GM23338 (cell line): ENCODE measurements at regions not wholly inside any gene's neighbourhood (a gene's known extent, or its start where the extent isn't known, plus 50 kb on each side); places are given as distances from the start of the nearest gene placed in this dataset.

ENCODE experiments used
- ATAC-seq: fragments of 200-7000 bp; cut with Tn5 transposase; 3 replicates; pipeline ENCODE4 v1.9.1; 2020
- DNase-seq: peaks from one replicate; pipeline ENCODE4 v3.0.0-alpha.2; 2015; ENCODE audit warnings: low spot score
- H2AFZ ChIP-seq: fragments of 200-600 bp; sonication (generic); 2 replicates; pipeline ENCODE4 v1.8.0; 2016; ENCODE audit warnings: antibody characterized with exemption, mild to moderate bottlenecking, moderate library complexity
- H3F3A ChIP-seq: fragments of 200-600 bp; sonication (generic); replicated peaks from 2 replicates; pipeline ENCODE4 v1.8.0; 2017; ENCODE audit warnings: antibody characterized with exemption, mixed run types, low read depth
- H3K27ac ChIP-seq: fragments of 200-600 bp; sonication (generic); 2 replicates; pipeline ENCODE4 v1.6.1; 2016; ENCODE audit warnings: low read depth
- H3K27me3 ChIP-seq: fragments of 200-600 bp; sonication (generic); 2 replicates; pipeline ENCODE4 v1.8.0; 2016; ENCODE audit warnings: mild to moderate bottlenecking, mixed run types, moderate library complexity; ENCODE audit not compliant: insufficient read depth
- H3K36me3 ChIP-seq: fragments of 200-600 bp; sonication (generic); 2 replicates; pipeline ENCODE4 v1.8.0; 2016; ENCODE audit warnings: mild to moderate bottlenecking; ENCODE audit not compliant: insufficient read depth
- H3K4me1 ChIP-seq: fragments of 200-600 bp; sonication (generic); 2 replicates; pipeline ENCODE4 v1.8.0; 2016; ENCODE audit warnings: mild to moderate bottlenecking, moderate library complexity; ENCODE audit not compliant: insufficient read depth
- H3K4me2 ChIP-seq: fragments of 200-600 bp; sonication (generic); 2 replicates; pipeline ENCODE4 v1.7.1; 2017; ENCODE audit warnings: mixed run types
- H3K4me3 ChIP-seq: fragments of 200-600 bp; sonication (generic); 2 replicates; pipeline ENCODE4 v1.6.1; 2016; ENCODE audit warnings: mixed run types
- H3K79me2 ChIP-seq: fragments of 200-600 bp; sonication (generic); replicated peaks from 2 replicates; pipeline ENCODE4 v1.8.0; 2017; ENCODE audit warnings: mild to moderate bottlenecking; ENCODE audit not compliant: insufficient read depth
- H3K9me2 ChIP-seq: fragments of 200-600 bp; sonication (generic); 2 replicates; pipeline ENCODE4 v1.8.0; 2017; ENCODE audit not compliant: insufficient read depth
- H4K20me1 ChIP-seq: fragments of 200-600 bp; sonication (generic); replicated peaks from 2 replicates; pipeline ENCODE4 v1.8.0; 2017; ENCODE audit warnings: mild to moderate bottlenecking; ENCODE audit not compliant: insufficient read depth
- H3K27ac Mint-ChIP-seq: 2 replicates; pipeline ENCODE4 v1.8.0; 2020; ENCODE audit warnings: inconsistent platforms, mild to moderate bottlenecking, moderate library complexity, mixed read lengths
- H3K27me3 Mint-ChIP-seq: 3 replicates; pipeline ENCODE4 v1.8.0; 2022; ENCODE audit warnings: low read depth, mild to moderate bottlenecking, moderate library complexity, mixed read lengths, inconsistent platforms; ENCODE audit not compliant: insufficient read depth, poor library complexity
- H3K36me3 Mint-ChIP-seq: 3 replicates; pipeline ENCODE4 v1.8.0; 2021; ENCODE audit warnings: low read depth, mild to moderate bottlenecking, inconsistent platforms, moderate library complexity, mixed read lengths
- H3K4me1 Mint-ChIP-seq: 3 replicates; pipeline ENCODE4 v1.8.0; 2020; ENCODE audit warnings: mild to moderate bottlenecking, inconsistent platforms, mixed read lengths
- H3K4me3 Mint-ChIP-seq: 3 replicates; pipeline ENCODE4 v1.8.0; 2021; ENCODE audit warnings: moderate library complexity, mild to moderate bottlenecking, inconsistent platforms, mixed read lengths
- H3K9me3 Mint-ChIP-seq: 3 replicates; pipeline ENCODE4 v1.8.0; 2020; ENCODE audit warnings: moderate library complexity, mild to moderate bottlenecking, inconsistent platforms, mixed read lengths
- CREB1 ChIP-seq: fragments of 250-450 bp; sonication (Bioruptor Pico); IDR thresholded peaks from 2 replicates; pipeline ENCODE4 v1.5.0; 2020; ENCODE audit warnings: low read depth, mild to moderate bottlenecking, moderate library complexity
- EZH2 ChIP-seq: fragments of 200-600 bp; sonication (generic); IDR thresholded peaks from one replicate; pipeline ENCODE4 v1.8.0; 2017; ENCODE audit warnings: antibody characterized with exemption, mild to moderate bottlenecking, low read depth; ENCODE audit not compliant: unreplicated experiment
- EZH2phosphoT487 ChIP-seq: fragments of 200-600 bp; sonication (generic); IDR thresholded peaks from one replicate; pipeline ENCODE4 v1.8.1; 2018; ENCODE audit warnings: antibody characterized with exemption; ENCODE audit not compliant: unreplicated experiment
- JUNB ChIP-seq: IDR thresholded peaks from one replicate; pipeline ENCODE4 v1.6.1; 2016; ENCODE audit warnings: antibody characterized with exemption; ENCODE audit not compliant: unreplicated experiment
- NANOG ChIP-seq: IDR thresholded peaks from 2 replicates; pipeline ENCODE4 v1.6.1; 2016; ENCODE audit warnings: antibody characterized with exemption, borderline replicate concordance
- POLR2AphosphoS5 ChIP-seq: IDR thresholded peaks from 2 replicates; pipeline ENCODE4 v1.6.1; 2016; ENCODE audit warnings: antibody characterized with exemption, low read depth
- REST ChIP-seq: IDR thresholded peaks from one replicate; pipeline ENCODE4 v1.6.1; 2018; ENCODE audit warnings: antibody characterized with exemption; ENCODE audit not compliant: unreplicated experiment
- ZNF331 ChIP-seq: fragments of 250-450 bp; sonication (Bioruptor Pico); IDR thresholded peaks from 2 replicates; pipeline ENCODE4 v1.5.0; 2020; ENCODE audit warnings: low read depth, mild to moderate bottlenecking, moderate library complexity
- TF ChIP-seq, protein P1 (sequence below): fragments of 250-450 bp; sonication (Bioruptor Pico); IDR thresholded peaks from 2 replicates; pipeline ENCODE4 v1.5.0; 2020; ENCODE audit warnings: mild to moderate bottlenecking, moderate library complexity

GRCh38 chr2:185306119-185306518 is 432.5 kb upstream of the FSIP2 start (continued):
- TF ChIP-seq, protein P1, sequence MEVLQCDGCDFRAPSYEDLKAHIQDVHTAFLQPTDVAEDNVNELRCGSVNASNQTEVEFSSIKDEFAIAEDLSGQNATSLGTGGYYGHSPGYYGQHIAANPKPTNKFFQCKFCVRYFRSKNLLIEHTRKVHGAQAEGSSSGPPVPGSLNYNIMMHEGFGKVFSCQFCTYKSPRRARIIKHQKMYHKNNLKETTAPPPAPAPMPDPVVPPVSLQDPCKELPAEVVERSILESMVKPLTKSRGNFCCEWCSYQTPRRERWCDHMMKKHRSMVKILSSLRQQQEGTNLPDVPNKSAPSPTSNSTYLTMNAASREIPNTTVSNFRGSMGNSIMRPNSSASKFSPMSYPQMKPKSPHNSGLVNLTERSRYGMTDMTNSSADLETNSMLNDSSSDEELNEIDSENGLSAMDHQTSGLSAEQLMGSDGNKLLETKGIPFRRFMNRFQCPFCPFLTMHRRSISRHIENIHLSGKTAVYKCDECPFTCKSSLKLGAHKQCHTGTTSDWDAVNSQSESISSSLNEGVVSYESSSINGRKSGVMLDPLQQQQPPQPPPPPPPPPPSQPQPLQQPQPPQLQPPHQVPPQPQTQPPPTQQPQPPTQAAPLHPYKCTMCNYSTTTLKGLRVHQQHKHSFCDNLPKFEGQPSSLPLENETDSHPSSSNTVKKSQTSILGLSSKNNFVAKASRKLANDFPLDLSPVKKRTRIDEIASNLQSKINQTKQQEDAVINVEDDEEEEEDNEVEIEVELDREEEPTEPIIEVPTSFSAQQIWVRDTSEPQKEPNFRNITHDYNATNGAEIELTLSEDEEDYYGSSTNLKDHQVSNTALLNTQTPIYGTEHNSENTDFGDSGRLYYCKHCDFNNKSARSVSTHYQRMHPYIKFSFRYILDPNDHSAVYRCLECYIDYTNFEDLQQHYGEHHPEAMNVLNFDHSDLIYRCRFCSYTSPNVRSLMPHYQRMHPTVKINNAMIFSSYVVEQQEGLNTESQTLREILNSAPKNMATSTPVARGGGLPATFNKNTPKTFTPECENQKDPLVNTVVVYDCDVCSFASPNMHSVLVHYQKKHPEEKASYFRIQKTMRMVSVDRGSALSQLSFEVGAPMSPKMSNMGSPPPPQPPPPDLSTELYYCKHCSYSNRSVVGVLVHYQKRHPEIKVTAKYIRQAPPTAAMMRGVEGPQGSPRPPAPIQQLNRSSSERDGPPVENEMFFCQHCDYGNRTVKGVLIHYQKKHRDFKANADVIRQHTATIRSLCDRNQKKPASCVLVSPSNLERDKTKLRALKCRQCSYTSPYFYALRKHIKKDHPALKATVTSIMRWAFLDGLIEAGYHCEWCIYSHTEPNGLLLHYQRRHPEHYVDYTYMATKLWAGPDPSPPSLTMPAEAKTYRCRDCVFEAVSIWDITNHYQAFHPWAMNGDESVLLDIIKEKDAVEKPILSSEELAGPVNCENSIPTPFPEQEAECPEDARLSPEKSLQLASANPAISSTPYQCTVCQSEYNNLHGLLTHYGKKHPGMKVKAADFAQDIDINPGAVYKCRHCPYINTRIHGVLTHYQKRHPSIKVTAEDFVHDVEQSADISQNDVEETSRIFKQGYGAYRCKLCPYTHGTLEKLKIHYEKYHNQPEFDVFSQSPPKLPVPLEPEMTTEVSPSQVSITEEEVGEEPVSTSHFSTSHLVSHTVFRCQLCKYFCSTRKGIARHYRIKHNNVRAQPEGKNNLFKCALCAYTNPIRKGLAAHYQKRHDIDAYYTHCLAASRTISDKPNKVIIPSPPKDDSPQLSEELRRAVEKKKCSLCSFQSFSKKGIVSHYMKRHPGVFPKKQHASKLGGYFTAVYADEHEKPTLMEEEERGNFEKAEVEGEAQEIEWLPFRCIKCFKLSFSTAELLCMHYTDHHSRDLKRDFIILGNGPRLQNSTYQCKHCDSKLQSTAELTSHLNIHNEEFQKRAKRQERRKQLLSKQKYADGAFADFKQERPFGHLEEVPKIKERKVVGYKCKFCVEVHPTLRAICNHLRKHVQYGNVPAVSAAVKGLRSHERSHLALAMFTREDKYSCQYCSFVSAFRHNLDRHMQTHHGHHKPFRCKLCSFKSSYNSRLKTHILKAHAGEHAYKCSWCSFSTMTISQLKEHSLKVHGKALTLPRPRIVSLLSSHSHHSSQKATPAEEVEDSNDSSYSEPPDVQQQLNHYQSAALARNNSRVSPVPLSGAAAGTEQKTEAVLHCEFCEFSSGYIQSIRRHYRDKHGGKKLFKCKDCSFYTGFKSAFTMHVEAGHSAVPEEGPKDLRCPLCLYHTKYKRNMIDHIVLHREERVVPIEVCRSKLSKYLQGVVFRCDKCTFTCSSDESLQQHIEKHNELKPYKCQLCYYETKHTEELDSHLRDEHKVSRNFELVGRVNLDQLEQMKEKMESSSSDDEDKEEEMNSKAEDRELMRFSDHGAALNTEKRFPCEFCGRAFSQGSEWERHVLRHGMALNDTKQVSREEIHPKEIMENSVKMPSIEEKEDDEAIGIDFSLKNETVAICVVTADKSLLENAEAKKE (CRISPR knock-in tag) = no peak
- TF ChIP-seq EZH2phosphoT487 (no peak), NANOG (no peak), POLR2AphosphoS5 (no peak), EZH2 (no peak), JUNB (no peak), CREB1 (CRISPR knock-in tag) (no peak)

- no peak for DNase-seq
Measured at GRCh38 chr2:185316383-185316782, 422.2 kb upstream of the FSIP2 start.

More at GRCh38 chr2:185316383-185316782, 422.2 kb upstream of the FSIP2 start:
- Histone ChIP-seq H3K79me2 (no peaks in the 10 kb centered on the region), H3K9me2 (no peaks in the 10 kb centered on the region), H3K27ac (no peak overlapping the region), H3K36me3 (no peaks in the 10 kb centered on the region), H4K20me1 (no peaks in the 10 kb centered on the region), H3K27me3 (no peaks in the 10 kb centered on the region), H3K4me1 (no peaks in the 10 kb centered on the region; the same call in 1 of the 2 replicates), H3K4me3 (no peak overlapping the region), H3F3A (no peaks in the 10 kb centered on the region), H2AFZ (no peak overlapping the region; the same call in 1 of the 2 replicates), H3K4me2 (no peak overlapping the region)
- no peaks in the 10 kb centered on the region for H3K27me3 Mint-ChIP-seq
- no peak overlapping the region for H3K27ac Mint-ChIP-seq
- no peak for ATAC-seq
- no peak for TF ChIP-seq ZNF331 (CRISPR knock-in tag)
- TF ChIP-seq REST = no peak
- TF ChIP-seq NANOG = no peak
- TF ChIP-seq CREB1 (CRISPR knock-in tag) = no peak
- no peak overlapping the region for H3K4me3 Mint-ChIP-seq
- H3K36me3 Mint-ChIP-seq = no peaks in the 10 kb centered on the region
- peaks cover 12% of the 10 kb centered on the region for H3K4me1 Mint-ChIP-seq
- H3K9me3 Mint-ChIP-seq = no peaks in the 10 kb centered on the region
